Right hindlimb (tissue), 1 donor: ENCODE measurements at regions not wholly inside any gene's neighbourhood (a gene's known extent, or its start where the extent isn't known, plus 50 kb on each side); places are given as distances from the start of the nearest gene placed in this dataset.

ENCODE experiments used
- DNase-seq: peaks from one replicate; pipeline ENCODE4 v3.0.0-alpha.2; 2018

DNA sequence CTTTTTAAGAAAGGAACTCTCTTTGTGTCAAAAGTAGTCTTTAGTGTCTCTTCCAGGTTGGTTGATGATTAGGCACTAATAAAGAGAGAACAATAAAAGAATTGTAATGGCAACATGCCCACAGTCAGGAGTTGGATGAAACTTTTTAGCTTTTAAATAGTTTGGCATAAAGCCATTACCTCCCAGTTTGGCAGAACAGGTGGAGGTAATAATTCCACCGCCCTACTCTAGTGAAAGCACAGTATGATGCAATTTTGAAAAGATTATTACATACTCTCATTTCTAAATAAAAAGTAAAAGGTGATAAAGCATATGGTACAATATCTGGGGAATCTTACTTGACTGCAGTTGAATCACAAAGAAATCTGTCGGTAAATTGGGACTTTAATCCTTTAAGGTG, 497.6 kb downstream of the SUCLA2 start:
- DNase-seq, result no peak

DNA sequence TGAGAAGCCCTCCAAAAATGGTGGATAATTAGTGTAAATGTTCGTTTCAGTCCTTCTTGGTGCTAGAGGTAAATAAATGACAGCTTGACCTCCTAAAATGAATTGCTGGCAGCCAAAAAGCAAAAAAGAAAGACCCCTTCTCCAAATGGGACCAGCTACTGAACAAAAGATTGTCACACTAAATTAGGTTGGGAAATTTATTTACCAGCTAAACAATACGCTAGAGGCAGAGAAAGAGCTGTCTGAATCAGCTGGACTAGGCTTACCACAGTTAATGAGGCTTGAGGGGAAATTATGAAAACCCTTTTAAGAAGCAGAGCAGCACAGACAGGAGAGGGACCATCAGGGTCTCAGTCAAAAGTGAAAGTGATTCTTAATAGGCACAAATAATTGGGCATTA, 498.9 kb downstream of the SUCLA2 start:
- no peak for DNase-seq

DNA sequence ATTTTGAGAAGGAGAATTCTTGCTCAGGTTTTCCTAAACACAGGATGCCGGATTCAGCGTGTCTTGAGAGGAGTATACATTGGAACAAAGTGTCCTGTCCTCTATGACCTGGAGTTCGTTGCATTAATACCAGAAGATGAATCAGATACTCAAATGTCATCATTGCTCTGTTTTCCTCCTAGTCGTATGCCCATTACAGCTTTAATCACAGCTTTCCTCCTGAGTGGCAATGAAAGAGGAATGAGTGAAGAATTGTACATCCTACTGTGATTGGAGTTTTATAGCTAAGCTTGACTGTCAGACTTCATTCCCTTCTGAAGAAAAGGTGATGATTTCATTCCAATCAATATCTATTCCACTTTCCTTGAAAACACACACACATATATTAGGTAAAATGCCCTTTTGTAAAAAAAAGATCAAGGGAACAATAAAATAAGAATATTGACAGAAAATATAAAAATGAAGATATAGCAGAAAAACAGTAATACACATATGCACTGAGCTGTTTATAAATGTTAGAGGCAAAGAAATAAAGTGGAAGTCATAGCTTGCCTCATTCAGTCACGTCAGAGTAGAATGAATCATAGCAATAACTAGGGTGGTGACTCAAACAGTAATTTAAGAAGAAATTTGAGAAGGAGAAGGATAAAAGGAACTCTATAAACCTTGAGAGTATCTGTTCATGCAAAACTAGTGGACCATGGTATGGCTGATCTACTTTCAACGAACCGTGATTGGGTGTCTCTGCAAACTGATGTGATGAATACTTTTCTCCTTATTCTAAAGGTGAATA, 501.5 kb downstream of the SUCLA2 start:
- DNase-seq, result no peak

- no peak for DNase-seq
Measured at GRCh38 chr13:47484548-47484947, 516.5 kb downstream of the SUCLA2 start.

- no peak for DNase-seq
Measured at GRCh38 chr13:47481536-47481935, 519.5 kb downstream of the SUCLA2 start.

GRCh38 chr13:47480951-47481350, 520.1 kb downstream of the SUCLA2 start:
- no peak for DNase-seq

- no peak for DNase-seq
Measured at GRCh38 chr13:47480121-47480520, 521.0 kb downstream of the SUCLA2 start.

DNA sequence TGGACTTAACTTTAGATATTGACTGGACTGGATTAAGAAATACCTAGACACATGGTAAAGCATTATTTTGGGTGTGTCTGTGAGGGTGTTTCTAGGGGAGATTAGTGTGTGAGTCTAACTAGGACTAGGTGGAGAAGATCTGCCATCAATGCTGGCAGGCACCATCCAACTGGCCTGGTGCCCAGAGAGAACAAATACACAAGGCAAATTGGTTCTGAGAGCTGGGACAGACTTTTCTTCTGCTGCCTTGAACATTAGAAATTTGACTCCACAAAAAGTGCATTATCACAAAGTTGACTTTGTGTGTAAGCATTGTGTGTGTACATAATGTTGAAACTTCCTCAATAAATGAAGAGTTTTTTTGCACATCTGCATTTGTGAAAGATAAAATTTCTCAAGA, 522.1 kb downstream of the SUCLA2 start:
- DNase-seq, result no peak

DNA sequence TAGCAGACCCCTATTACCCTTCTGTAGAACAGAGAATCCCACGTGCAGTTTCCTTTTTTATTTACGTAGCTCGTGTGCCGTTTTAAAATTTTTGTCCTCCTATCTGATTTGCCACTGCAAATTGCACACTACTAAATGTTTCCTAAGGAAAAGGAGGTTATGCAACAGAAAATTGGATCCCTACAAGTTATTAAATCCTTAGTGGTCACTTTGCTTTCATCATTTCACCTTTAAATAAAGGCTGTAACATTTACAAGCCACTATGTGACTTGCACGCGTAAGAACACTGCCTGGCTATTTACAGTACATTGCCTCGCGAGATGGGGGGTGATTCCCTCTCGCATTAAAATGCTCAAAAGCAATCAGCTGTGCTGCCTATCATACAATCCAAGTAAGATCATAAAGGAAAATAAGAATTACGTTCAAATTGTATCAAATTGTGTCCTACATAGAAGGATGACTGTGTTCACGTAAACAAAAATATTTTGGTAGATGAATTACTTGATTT, 525.6 kb downstream of the SUCLA2 start:
- DNase-seq, result no peak

- DNase-seq, result no peak
Measured at GRCh38 chr13:47474839-47475238, 526.2 kb downstream of the SUCLA2 start.

DNA sequence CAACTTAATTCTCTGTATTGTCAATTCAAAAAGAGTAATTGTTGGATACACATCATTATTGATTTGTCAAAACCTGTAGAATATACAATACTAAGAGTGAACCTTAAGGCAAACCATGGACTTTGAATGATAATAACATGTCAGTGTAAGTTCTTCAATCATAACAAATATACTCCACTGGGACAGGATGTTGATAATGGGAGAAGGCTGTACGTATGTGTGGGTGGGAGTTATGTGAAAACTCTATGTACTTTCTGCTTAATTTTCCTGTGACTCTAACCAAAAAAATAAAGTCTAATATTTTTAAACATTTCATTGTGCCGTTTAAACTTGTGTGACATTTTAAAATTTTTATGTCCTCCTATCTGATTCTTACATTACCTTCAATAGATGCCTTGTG, 526.7 kb downstream of the SUCLA2 start:
- DNase-seq, result no peak

DNA sequence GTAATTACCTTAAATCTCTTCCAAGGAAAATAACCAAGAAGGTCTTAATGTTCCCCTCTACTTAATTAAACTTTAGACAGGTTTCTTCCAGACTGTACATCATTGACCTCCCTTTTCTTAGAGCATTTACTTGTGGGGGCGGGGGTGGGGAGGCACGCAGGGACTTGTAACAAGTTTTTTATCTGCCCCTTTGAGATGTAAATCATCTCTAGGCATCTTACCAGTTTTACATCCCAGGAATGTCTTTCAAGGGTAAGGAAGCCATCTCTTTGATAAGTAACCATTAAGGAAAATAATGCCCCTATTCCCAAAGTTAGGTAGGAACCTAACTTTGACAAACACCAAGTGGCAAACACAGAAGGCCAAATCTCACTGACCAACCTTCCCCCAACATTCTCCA, 528.6 kb downstream of the SUCLA2 start:
- DNase-seq, result no peak

GRCh38 chr13:47463726-47464125, 537.3 kb downstream of the SUCLA2 start:
- no peak for DNase-seq

GRCh38 chr13:47463002-47463401, 538.1 kb downstream of the SUCLA2 start:
- no peak for DNase-seq

- no peak for DNase-seq
Measured at GRCh38 chr13:47461816-47462215, 539.3 kb downstream of the SUCLA2 start.

GRCh38 chr13:47459512-47459911, 541.6 kb downstream of the SUCLA2 start:
- DNase-seq, result no peak

DNA sequence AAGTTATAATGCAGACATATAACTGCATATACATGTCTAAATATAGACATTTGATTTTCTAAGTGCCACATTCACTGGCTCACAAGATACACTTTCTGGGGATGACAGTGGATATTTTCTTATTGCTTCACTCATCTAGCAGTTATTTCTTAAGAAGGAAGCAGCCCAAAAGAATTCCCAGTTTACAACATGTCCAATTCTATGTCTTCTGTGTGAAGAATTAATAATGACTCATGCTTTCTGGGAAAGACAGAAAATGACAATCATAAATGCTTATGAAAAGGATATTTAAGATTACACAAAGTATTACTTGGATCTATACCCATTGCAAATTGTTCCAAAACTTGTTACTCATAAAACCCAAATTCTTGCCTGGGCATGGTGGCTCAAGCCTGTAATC, 543.4 kb downstream of the SUCLA2 start:
- DNase-seq, result no peak

- no peak for DNase-seq
Measured at GRCh38 chr13:47455626-47456025, 545.4 kb downstream of the SUCLA2 start.

GRCh38 chr13:47454986-47455385, 546.1 kb downstream of the SUCLA2 start:
- no peak for DNase-seq

DNA sequence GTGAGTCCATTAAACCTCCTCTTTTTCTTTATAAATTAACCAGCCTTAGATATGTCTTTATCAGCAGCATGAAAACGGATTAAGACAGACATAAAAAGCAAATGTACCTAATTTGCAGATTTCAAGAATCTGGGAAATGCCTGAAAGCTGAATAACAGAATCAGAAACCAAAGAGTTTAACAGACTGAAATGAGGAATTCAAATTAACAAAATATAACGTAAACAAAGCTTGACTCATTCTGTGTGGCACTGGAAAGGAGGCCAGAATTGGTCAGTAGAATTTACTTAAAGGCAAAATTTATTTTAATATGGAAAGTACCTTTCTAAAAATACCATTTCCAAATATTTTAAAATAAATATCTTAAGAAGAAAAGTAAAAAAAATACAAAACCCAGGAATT, 540.6 kb upstream of the HTR2A start:
- no peak for DNase-seq

DNA sequence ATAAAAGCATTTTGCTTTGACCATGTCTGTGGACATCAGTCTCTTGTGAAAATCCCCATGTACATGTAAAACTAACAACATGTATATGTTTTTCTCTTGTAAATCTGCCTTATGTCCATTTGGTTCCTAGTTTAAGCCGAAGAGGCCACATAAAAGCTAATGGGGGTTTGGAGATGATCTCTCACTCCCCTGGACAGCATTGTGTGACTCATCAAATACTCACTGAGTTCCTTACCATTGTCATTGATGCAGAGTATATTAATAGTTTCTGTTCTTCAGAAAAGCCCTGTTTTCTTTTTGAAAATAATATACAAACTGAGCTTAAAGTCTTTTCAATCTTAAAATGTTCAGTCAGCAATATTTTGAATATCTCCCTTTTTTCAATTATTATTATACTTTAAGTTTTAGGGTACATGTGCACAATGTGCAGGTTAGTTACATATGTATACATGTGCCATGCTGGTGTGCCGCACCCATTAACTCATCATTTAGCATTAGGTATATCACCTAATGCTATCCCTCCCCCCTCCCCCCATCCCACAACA, 536.7 kb upstream of the HTR2A start:
- DNase-seq, result no peak

DNA sequence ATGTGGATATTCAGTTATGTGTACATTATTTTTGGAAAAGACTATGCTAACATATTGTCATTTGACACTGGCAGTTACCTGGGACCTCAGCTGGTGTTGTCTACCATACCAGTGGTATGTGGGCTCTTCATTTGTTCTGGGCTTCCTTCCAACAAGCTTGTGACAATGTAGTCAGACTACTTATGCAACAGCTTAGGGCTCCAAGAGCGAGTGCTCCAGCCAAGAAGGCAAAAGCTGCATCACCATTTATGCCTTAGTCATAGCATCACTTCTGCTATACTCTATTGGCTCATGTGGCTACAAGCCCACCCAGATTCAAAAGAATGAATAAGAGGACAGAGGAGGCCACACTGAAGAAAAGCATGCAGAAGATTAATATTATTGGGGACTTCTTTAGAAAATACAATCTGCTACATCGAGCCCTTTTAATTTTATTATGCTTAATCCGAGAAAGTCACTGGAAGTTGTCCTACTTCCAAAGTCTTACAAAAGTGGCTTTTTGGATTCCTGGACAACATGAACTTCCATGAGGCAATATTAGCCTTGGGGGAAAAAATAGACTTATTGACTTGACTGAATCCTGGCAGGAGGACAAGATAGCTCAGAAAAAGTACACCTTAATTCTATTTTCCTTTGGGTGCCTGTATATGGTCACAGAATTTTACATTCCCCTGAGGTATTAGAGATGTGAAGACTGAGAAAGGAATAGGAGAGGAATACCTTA, 529.4 kb upstream of the HTR2A start:
- no peak for DNase-seq

- DNase-seq, result no peak
Measured at GRCh38 chr13:47421525-47421924, 524.7 kb upstream of the HTR2A start.

DNA sequence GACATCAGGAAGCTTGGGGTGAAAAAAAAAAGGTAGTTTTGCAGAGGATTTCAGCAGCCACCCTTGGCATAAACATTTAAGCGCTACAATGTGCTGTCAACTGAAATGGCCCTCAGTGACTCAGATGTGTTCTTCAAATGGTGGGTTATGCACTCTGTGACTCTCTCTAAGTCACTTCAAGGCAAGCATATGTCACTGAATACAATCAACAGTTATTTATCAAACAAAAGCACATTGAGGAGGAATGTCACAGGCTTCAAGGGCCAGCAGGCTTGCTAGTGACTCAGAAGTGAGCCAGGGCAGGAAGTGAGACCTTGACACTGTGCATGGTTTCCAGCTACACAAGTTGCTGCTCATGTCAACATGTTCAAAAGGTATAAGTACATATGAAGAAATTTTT, 523.7 kb upstream of the HTR2A start:
- DNase-seq, result no peak
